Trophoblast cell (in vitro differentiated cells and primary cell): ENCODE measurements at regions not wholly inside any gene's neighbourhood (a gene's known extent, or its start where the extent isn't known, plus 50 kb on each side); places are given as distances from the start of the nearest gene placed in this dataset.

Experiments
- DNase-seq, 2 donors: peaks; one replicate each; pipeline ENCODE4 v3.0.0-alpha.2; 2016
- H2AFZ ChIP-seq: 2 replicates; pipeline ENCODE4 v1.6.1; 2013; ENCODE audit warnings: low read length, moderate library complexity, mild to moderate bottlenecking; ENCODE audit not compliant: insufficient read depth, poor library complexity
- H2AK5ac ChIP-seq: 2 replicates; pipeline ENCODE4 v1.6.1; 2013; ENCODE audit warnings: mild to moderate bottlenecking, low read length
- H2BK120ac ChIP-seq: 2 replicates; pipeline ENCODE4 v1.6.1; 2013; ENCODE audit warnings: low read length, mild to moderate bottlenecking, moderate library complexity; ENCODE audit not compliant: insufficient read depth, poor library complexity
- H2BK12ac ChIP-seq: 2 replicates; pipeline ENCODE4 v1.6.1; 2013; ENCODE audit warnings: mild to moderate bottlenecking, low read length, moderate library complexity
- H2BK5ac ChIP-seq: 2 replicates; pipeline ENCODE4 v1.6.1; 2013; ENCODE audit warnings: low read length, low read depth, moderate library complexity, mild to moderate bottlenecking; ENCODE audit not compliant: poor library complexity
- H3K14ac ChIP-seq: 2 replicates; pipeline ENCODE4 v1.6.1; 2013; ENCODE audit warnings: mild to moderate bottlenecking, low read length
- H3K18ac ChIP-seq: 2 replicates; pipeline ENCODE4 v1.6.1; 2013; ENCODE audit warnings: mild to moderate bottlenecking, low read length
- H3K23ac ChIP-seq: 2 replicates; pipeline ENCODE4 v1.6.1; 2013; ENCODE audit warnings: low read length
- H3K27ac ChIP-seq: 2 replicates; pipeline ENCODE4 v1.5.1; 2013; ENCODE audit warnings: low read depth, mild to moderate bottlenecking, inconsistent platforms, low read length, moderate library complexity
- H3K27me3 ChIP-seq: 2 replicates; pipeline ENCODE4 v1.6.1; 2013; ENCODE audit warnings: inconsistent platforms, mild to moderate bottlenecking, low read length, moderate library complexity; ENCODE audit not compliant: insufficient read depth
- H3K36me3 ChIP-seq, 2 experiments: 1 replicate in 1 of 2; 2 replicates in 1 of 2; pipeline ENCODE4 v1.6.1; 2013; ENCODE audit warnings: low read length in 2 of 2, mild to moderate bottlenecking in 2 of 2, moderate library complexity in 1 of 2; ENCODE audit not compliant: insufficient read depth in 2 of 2, control insufficient read depth in 1 of 2
- H3K4ac ChIP-seq: 2 replicates; pipeline ENCODE4 v1.6.1; 2013; ENCODE audit warnings: low read depth, mild to moderate bottlenecking, low read length, moderate library complexity
- H3K4me1 ChIP-seq, 2 experiments: 1 replicate in 1 of 2; 2 replicates in 1 of 2; pipeline ENCODE4 v1.6.1; 2013; ENCODE audit warnings: low read length in 2 of 2, mild to moderate bottlenecking in 2 of 2, moderate library complexity in 1 of 2; ENCODE audit not compliant: insufficient read depth in 2 of 2, control insufficient read depth in 1 of 2
- H3K4me2 ChIP-seq: 2 replicates; pipeline ENCODE4 v1.6.1; 2013; ENCODE audit warnings: inconsistent platforms, mild to moderate bottlenecking, low read length, moderate library complexity
- H3K4me3 ChIP-seq: 2 replicates; pipeline ENCODE4 v1.5.1; 2013; ENCODE audit warnings: mild to moderate bottlenecking, low read depth, low read length, inconsistent platforms
- H3K79me1 ChIP-seq: one replicate; pipeline ENCODE4 v1.6.1; 2013; ENCODE audit warnings: low read length
- H3K79me2 ChIP-seq: 2 replicates; pipeline ENCODE4 v1.6.1; 2013; ENCODE audit warnings: low read length, mild to moderate bottlenecking; ENCODE audit not compliant: control insufficient read depth, insufficient read depth, poor library complexity
- H3K9ac ChIP-seq: 2 replicates; pipeline ENCODE4 v1.6.1; 2013; ENCODE audit warnings: mild to moderate bottlenecking, low read length
- H3K9me3 ChIP-seq: 2 replicates; pipeline ENCODE4 v1.6.1; 2013; ENCODE audit warnings: low read depth, mild to moderate bottlenecking, control low read depth, inconsistent platforms, low read length; ENCODE audit not compliant: insufficient read depth
- H4K12ac ChIP-seq: 2 replicates; pipeline ENCODE4 v1.6.1; 2013; ENCODE audit warnings: low read depth, mild to moderate bottlenecking, low read length, moderate library complexity
- H4K8ac ChIP-seq: 2 replicates; pipeline ENCODE4 v1.6.1; 2013; ENCODE audit warnings: low read depth, mild to moderate bottlenecking, low read length, moderate library complexity
- H4K91ac ChIP-seq: one replicate; pipeline ENCODE4 v1.6.1; 2013; ENCODE audit warnings: low read depth, mild to moderate bottlenecking, low read length, moderate library complexity
- WGBS: extraction: QIAGEN DNeasy Blood & Tissue Kit; methylation state at CpG from one replicate; pipeline ENCODE4 v1.1.7; 2013; ENCODE audit warnings: missing lambda C conversion rate; ENCODE audit not compliant: insufficient read length, insufficient coverage; ENCODE audit errors: extremely low coverage; 5-methylcytosine and 5-hydroxymethylcytosine counted together

- Histone ChIP-seq H2BK120ac (no peak overlapping the region), H3K9me3 (no peaks in the 10 kb centered on the region), H3K4me3 (no peak overlapping the region), H2BK5ac (no peak overlapping the region), H4K91ac (no peak overlapping the region), H2AK5ac (no peak overlapping the region), H4K8ac (no peak overlapping the region), H3K36me3 (no peaks in the 10 kb centered on the region), H3K27ac (no peak overlapping the region), H3K18ac (no peak overlapping the region), H3K4ac (no peak overlapping the region), H3K27me3 (no peaks in the 10 kb centered on the region), H2BK12ac (no peak overlapping the region), H3K4me1 (peaks cover 12% of the 10 kb centered on the region in 2 experiments), H3K14ac (no peak overlapping the region), H3K23ac (no peak overlapping the region), H3K79me1 (peaks cover 5% of the 10 kb centered on the region), H3K79me2 (no peaks in the 10 kb centered on the region), H3K9ac (no peak overlapping the region), H2AFZ (no peak overlapping the region), H4K12ac (no peak overlapping the region), H3K4me2 (peak overlapping the region; percentile 29)
- DNase-seq: peak; percentile 87 to 96
- WGBS: no CpG with 5 or more reads among the region's 4 CpGs
These were observed 114.1 kb upstream of the GALNT15 start for GRCh38 chr3:16060358-16060852.

- no peak for DNase-seq
- peak overlapping the region; percentile 80 for H2BK120ac ChIP-seq
- peak overlapping the region; percentile 48 for H2BK12ac ChIP-seq
- H3K36me3 ChIP-seq: no peaks in the 10 kb centered on the region
- no peak overlapping the region for H3K27ac ChIP-seq
- no peak overlapping the region for H3K4me2 ChIP-seq
- no peak overlapping the region for H4K91ac ChIP-seq
- H4K8ac ChIP-seq: peak overlapping the region; percentile 74
- no peak overlapping the region for H3K23ac ChIP-seq
- peaks cover 5% of the 10 kb centered on the region for H3K79me1 ChIP-seq
- H3K9me3 ChIP-seq: no peaks in the 10 kb centered on the region
- peaks cover 12% of the 10 kb centered on the region in 2 experiments for H3K4me1 ChIP-seq
- no peak overlapping the region for H2AK5ac ChIP-seq
- H2AFZ ChIP-seq: no peak overlapping the region
- no peak overlapping the region for H3K4ac ChIP-seq
- H4K12ac ChIP-seq: no peak overlapping the region
- H2BK5ac ChIP-seq: no peak overlapping the region
- H3K27me3 ChIP-seq: no peaks in the 10 kb centered on the region
- H3K4me3 ChIP-seq: no peak overlapping the region
- no peak overlapping the region for H3K9ac ChIP-seq
- no peak overlapping the region for H3K14ac ChIP-seq
- no peaks in the 10 kb centered on the region for H3K79me2 ChIP-seq
- no peak overlapping the region for H3K18ac ChIP-seq
- no CpG with 5 or more reads among the region's 1 CpG for WGBS
These were observed 113.5 kb upstream of the GALNT15 start for GRCh38 chr3:16060945-16061344.

- H3K9ac ChIP-seq: no peak overlapping the region
- H2BK12ac ChIP-seq: peak overlapping the region; percentile 83
- no peak overlapping the region for H3K18ac ChIP-seq
- H3K4ac ChIP-seq: peak overlapping the region; percentile 33
- no peak overlapping the region for H2AFZ ChIP-seq
- no peaks in the 10 kb centered on the region for H3K9me3 ChIP-seq
- no peaks in the 10 kb centered on the region for H3K79me2 ChIP-seq
- H3K27me3 ChIP-seq: no peaks in the 10 kb centered on the region
- no peak overlapping the region for H3K23ac ChIP-seq
- no peak overlapping the region for H3K4me3 ChIP-seq
- H3K79me1 ChIP-seq: peaks cover 5% of the 10 kb centered on the region
- peak overlapping the region; percentile 61 for H2AK5ac ChIP-seq
- no peak overlapping the region for H4K8ac ChIP-seq
- no peak for DNase-seq
- H2BK5ac ChIP-seq: no peak overlapping the region
- H3K14ac ChIP-seq: no peak overlapping the region
- no peak overlapping the region for H3K27ac ChIP-seq
- H3K36me3 ChIP-seq: no peaks in the 10 kb centered on the region
- H3K4me2 ChIP-seq: no peak overlapping the region
- WGBS: no CpG with 5 or more reads among the region's 2 CpGs
- no peak overlapping the region for H4K91ac ChIP-seq
- H3K4me1 ChIP-seq: peaks cover 12% of the 10 kb centered on the region in 2 experiments
- no peak overlapping the region for H2BK120ac ChIP-seq
- H4K12ac ChIP-seq: no peak overlapping the region
These were observed 113.0 kb upstream of the GALNT15 start for GRCh38 chr3:16061491-16061890.

- Histone ChIP-seq H3K4me2 (no peak overlapping the region), H3K79me2 (no peaks in the 10 kb centered on the region), H2BK5ac (no peak overlapping the region), H4K12ac (no peak overlapping the region), H3K4ac (no peak overlapping the region), H3K9ac (no peak overlapping the region), H3K79me1 (peaks cover 10% of the 10 kb centered on the region), H2AK5ac (no peak overlapping the region), H3K14ac (no peak overlapping the region), H3K36me3 (no peaks in the 10 kb centered on the region), H3K4me3 (no peak overlapping the region), H2BK12ac (peak overlapping the region; percentile 2), H2AFZ (no peak overlapping the region), H2BK120ac (no peak overlapping the region), H3K4me1 (peaks cover 12 to 15% of the 10 kb centered on the region in 2 experiments), H3K18ac (no peak overlapping the region), H3K27ac (no peak overlapping the region), H3K23ac (no peak overlapping the region), H4K8ac (no peak overlapping the region), H4K91ac (no peak overlapping the region), H3K27me3 (no peaks in the 10 kb centered on the region), H3K9me3 (no peaks in the 10 kb centered on the region)
- no peak for DNase-seq
- no CpG with 5 or more reads among the region's 2 CpGs for WGBS
These were observed 110.9 kb upstream of the GALNT15 start for GRCh38 chr3:16063603-16064002.
